OCI-LY3 (cell line): ENCODE measurements at regions not wholly inside any gene's neighbourhood (a gene's known extent, or its start where the extent isn't known, plus 50 kb on each side); places are given as distances from the start of the nearest gene placed in this dataset.

Experiments used
- EZH2phosphoT487 ChIP-seq: fragments of 200-600 bp; shearing (Covaris generic); IDR thresholded peaks from 2 replicates; pipeline ENCODE4 v1.6.1; 2018; ENCODE audit warnings: antibody characterized with exemption, mixed run types, low read depth
- TF ChIP-seq, protein P1 (sequence below): fragments of 200-600, 300-600 bp; sonication (generic); IDR thresholded peaks from 2 replicates; pipeline ENCODE4 v1.5.1; 2014; ENCODE audit warnings: antibody characterized with exemption, low read length, low read depth

DNA sequence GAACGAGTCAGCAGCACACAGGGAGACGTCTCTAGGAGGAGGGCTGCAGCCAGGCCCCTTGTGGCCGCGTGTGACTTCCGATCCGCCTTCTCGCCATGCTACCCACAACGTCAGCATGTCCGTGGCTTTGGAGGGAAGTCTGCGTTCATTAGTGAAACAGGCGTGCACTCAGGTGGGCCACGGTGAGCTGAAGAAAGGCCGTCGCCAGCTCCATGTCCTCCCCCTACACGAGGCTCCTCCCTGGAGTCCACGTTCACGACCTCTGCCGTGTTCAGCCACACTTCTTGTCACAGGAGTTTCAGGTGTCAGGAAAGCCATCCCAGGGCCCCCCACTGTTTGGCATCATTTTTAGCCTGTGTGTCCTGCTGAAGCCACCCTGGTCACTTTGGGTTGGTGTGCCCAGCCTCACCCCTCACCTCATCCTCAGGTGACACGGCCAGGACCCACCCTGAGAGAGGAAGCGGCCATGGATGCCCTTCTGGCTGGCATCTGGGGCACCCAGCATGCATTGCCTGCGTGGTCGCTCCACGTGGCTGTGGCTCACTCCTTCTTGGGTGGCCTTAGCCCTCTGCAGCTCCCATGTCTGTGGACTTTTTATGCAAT lies 310.6 kb upstream of the SHH start:
- TF ChIP-seq, protein P1, sequence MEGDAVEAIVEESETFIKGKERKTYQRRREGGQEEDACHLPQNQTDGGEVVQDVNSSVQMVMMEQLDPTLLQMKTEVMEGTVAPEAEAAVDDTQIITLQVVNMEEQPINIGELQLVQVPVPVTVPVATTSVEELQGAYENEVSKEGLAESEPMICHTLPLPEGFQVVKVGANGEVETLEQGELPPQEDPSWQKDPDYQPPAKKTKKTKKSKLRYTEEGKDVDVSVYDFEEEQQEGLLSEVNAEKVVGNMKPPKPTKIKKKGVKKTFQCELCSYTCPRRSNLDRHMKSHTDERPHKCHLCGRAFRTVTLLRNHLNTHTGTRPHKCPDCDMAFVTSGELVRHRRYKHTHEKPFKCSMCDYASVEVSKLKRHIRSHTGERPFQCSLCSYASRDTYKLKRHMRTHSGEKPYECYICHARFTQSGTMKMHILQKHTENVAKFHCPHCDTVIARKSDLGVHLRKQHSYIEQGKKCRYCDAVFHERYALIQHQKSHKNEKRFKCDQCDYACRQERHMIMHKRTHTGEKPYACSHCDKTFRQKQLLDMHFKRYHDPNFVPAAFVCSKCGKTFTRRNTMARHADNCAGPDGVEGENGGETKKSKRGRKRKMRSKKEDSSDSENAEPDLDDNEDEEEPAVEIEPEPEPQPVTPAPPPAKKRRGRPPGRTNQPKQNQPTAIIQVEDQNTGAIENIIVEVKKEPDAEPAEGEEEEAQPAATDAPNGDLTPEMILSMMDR: no peak
- no peak for TF ChIP-seq EZH2phosphoT487
